HepG2 (cell line): ENCODE measurements at regions not wholly inside any gene's neighbourhood (a gene's known extent, or its start where the extent isn't known, plus 50 kb on each side); places are given as distances from the start of the nearest gene placed in this dataset.

ENCODE experiments used
- TF ChIP-seq, protein P1 (sequence below): sonication (generic); formaldehyde crosslinking; IDR thresholded peaks from 2 replicates; pipeline ENCODE4 v1.5.0; 2020; ENCODE audit warnings: mild to moderate bottlenecking, missing genetic modification reagents, moderate library complexity
- TF ChIP-seq, protein P2 (sequence below): IDR thresholded peaks from 2 replicates; pipeline ENCODE4 v1.6.1; 2012; ENCODE audit warnings: inconsistent platforms

DNA sequence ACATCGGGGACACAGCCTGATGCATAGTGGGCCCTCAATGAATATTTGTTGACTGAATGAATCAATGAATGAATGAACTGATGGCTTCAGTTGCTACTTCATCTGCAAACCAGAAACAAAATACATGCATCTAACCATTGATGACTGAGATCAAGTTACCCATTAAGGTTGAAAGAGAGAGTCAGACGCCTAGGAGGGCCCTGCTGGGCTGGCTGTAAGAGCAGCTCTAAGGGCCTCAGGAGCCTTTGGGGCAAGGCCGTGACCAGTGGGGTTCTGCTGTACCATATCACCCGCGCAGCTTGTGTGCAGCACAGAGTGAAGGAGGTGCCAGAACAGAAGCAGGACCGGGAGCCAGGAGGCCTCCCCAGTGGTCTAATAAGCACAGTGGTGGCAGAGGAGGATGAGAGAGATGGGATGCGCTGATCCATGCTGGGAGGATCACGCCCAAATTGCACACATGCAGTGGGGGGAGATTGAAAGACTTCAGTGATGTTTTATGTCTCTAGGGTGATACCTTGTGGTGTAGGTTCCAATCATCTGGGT lies 96.1 kb upstream of the KCNG1 start:
- TF ChIP-seq, protein P1, sequence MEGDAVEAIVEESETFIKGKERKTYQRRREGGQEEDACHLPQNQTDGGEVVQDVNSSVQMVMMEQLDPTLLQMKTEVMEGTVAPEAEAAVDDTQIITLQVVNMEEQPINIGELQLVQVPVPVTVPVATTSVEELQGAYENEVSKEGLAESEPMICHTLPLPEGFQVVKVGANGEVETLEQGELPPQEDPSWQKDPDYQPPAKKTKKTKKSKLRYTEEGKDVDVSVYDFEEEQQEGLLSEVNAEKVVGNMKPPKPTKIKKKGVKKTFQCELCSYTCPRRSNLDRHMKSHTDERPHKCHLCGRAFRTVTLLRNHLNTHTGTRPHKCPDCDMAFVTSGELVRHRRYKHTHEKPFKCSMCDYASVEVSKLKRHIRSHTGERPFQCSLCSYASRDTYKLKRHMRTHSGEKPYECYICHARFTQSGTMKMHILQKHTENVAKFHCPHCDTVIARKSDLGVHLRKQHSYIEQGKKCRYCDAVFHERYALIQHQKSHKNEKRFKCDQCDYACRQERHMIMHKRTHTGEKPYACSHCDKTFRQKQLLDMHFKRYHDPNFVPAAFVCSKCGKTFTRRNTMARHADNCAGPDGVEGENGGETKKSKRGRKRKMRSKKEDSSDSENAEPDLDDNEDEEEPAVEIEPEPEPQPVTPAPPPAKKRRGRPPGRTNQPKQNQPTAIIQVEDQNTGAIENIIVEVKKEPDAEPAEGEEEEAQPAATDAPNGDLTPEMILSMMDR (CRISPR knock-in tag), result no peak
- TF ChIP-seq, protein P2, sequence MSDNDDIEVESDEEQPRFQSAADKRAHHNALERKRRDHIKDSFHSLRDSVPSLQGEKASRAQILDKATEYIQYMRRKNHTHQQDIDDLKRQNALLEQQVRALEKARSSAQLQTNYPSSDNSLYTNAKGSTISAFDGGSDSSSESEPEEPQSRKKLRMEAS, result no peak
